Pancreas (tissue), 10 donors: ENCODE measurements at regions not wholly inside any gene's neighbourhood (a gene's known extent, or its start where the extent isn't known, plus 50 kb on each side); places are given as distances from the start of the nearest gene placed in this dataset.

Experiments used
- ATAC-seq, 4 donors: fragments of 200-7000 bp; cut with Tn5 transposase; one replicate each; pipeline versions ENCODE4 v1.8.0 to v1.9.1; 2020; ENCODE audit warnings: mild to moderate bottlenecking in 4 of 4, moderate library complexity in 4 of 4
- DNase-seq, 6 donors: peaks; one replicate each; pipeline ENCODE4 v3.0.0-alpha.2; 2020
- FAIRE-seq: peaks from 2 replicates; lab custom pipeline; 2012; peaks lifted over from hg19 to GRCh38; lab: Jason Lieb, UNC
- H3K27ac ChIP-seq, 4 donors: fragments of 200-600 bp; sonication (generic); 1 replicate in 3 of 4; 2 replicates in 1 of 4; pipeline versions ENCODE4 v1.5.0 to v1.8.0; 2020
- H3K27me3 ChIP-seq, 4 donors: fragments of 200-600 bp; one replicate each; pipeline ENCODE4 v1.8.0; 2021
- H3K36me3 ChIP-seq, 3 donors: fragments of 200-600 bp; sonication (generic) in 1 of 3; one replicate each; pipeline versions ENCODE4 v1.5.0 to v1.8.0; 2020 to 2021
- H3K4me1 ChIP-seq, 3 donors: fragments of 200-600 bp; one replicate each; pipeline ENCODE4 v1.8.0; 2021
- H3K4me3 ChIP-seq, 4 donors: fragments of 200-600 bp; sonication (generic) in 2 of 4; one replicate each; pipeline versions ENCODE4 v1.5.0 to v1.8.0; 2020 to 2021
- H3K9me3 ChIP-seq, 4 donors: fragments of 200-600 bp; one replicate each; pipeline ENCODE4 v1.8.0; 2021
- CTCF ChIP-seq, 4 donors: fragments of 200-600 bp; sonication (generic) in 3 of 4; IDR thresholded peaks; one replicate each; pipeline versions ENCODE4 v1.5.0 to v1.8.0; 2021; ENCODE audit warnings: antibody characterized with exemption in 4 of 4
- WGBS, 2 donors: extraction: QIAGEN DNeasy Blood & Tissue Kit; methylation state at CpG; one replicate each; pipeline ENCODE4 v1.1.7; 2013; 5-methylcytosine and 5-hydroxymethylcytosine counted together
- intact Hi-C, 3 donors: fragments of 100-400 bp; cut with DNase I; formaldehyde crosslinking; loops; one replicate each; pipeline versions ENCODE4 v1.11.1 to v1.14.2; 2022
- donor health status: healthy with polysubstance abuse.
- donor health status: DM: no; HTN: no; CAD: no; lungs with moderate emphysema.
- donor health status: DM: no; HTN: no; CAD: no.
- donor health status: control.
- donor health status: control.
- donor health status: Bipolar disorder and iron deficiency.
- donor health status: DM: yes; HTN: yes; CAD: no.
- donor health status: DM: no; HTN: no; CAD: no.
- donor health status: DM: no; HTN: no; CAD: no.
- donor health status: DM: yes; HTN: yes; CAD: no.

DNA sequence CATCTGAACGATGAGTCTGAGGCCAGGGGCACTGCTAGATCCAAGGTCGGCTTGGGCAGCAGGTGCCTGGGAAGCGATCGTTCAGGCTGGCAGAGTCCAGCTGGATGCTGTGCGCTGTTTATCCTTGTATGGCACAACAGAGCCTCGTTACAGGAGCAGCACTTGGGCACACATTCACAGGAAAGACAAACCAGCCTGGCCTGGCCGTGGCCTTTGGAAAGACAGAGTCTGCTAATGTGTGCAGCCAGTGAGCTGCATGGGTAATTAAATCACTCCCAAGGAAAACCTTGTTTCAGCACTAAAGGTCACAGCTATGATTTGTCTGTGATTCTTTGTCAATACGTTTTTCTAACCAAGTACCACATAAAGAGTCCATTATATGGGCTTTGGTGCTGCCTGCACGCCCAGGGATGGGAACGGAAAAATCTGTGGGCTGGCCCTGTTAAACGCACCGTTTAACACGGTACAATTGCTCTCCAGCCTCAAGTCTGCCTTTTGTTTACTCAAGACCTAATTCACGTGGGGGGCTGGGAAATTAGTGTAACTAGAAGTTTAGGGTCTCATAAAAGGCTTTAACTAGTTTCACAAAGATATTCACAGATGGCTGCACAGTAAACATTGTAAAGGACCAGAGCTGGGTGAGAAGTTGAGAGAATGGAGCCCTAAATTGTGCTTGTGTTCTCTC, 509.3 kb downstream of the KDM4C start:
- peaks cover 0 to 5% (median 2%) of the 10 kb centered on the region in 4 donors for H3K27me3 ChIP-seq
- H3K4me3 ChIP-seq: no peak overlapping the region
- no peaks in the 10 kb centered on the region for H3K4me1 ChIP-seq
- TF ChIP-seq CTCF (IDR thresholded peaks at IDR 0.05): no peak
- H3K9me3 ChIP-seq: no peaks in the 10 kb centered on the region
- no peaks in the 10 kb centered on the region for H3K36me3 ChIP-seq
- 37 to 39% methylated on average over 14 of the region's 14 CpGs for whole genome bisulfite sequencing, 2 donors
- ATAC-seq (peak in 2 of 4 donors; percentile 45 to 52), FAIRE-seq (no peak), DNase-seq (no peak)
- no peak overlapping the region for H3K27ac ChIP-seq
- intact Hi-C loops: no loop called here

DNA sequence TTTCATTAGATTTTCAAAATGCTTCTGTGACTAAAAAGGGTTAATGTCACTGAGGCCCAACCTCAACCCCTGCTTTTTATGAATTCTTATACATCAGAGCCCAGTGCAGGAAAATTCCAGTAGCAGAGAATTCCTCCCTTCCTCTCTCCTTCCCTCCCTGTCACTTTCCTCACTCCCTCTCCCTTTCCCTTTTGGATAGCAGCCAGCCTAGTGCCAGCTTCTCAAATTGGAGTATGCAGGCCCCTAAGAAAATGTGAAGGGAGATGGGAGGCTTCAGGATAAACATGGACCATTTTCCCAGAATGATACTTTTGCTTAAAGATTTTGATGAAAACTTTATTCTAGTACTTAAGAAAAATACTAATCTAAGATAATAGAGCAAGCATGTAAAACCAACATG, 507.4 kb downstream of the KDM4C start:
- Histone ChIP-seq H3K27ac (no peak overlapping the region), H3K4me3 (no peak overlapping the region), H3K36me3 (no peaks in the 10 kb centered on the region), H3K9me3 (no peaks in the 10 kb centered on the region), H3K4me1 (no peaks in the 10 kb centered on the region), H3K27me3 (peaks cover 0 to 5% (median 2%) of the 10 kb centered on the region in 4 donors)
- TF ChIP-seq CTCF (IDR thresholded peaks at IDR 0.05): no peak
- no peak for DNase-seq
- FAIRE-seq: no peak
- intact Hi-C loops: no loop called here
- no peak for ATAC-seq

DNA sequence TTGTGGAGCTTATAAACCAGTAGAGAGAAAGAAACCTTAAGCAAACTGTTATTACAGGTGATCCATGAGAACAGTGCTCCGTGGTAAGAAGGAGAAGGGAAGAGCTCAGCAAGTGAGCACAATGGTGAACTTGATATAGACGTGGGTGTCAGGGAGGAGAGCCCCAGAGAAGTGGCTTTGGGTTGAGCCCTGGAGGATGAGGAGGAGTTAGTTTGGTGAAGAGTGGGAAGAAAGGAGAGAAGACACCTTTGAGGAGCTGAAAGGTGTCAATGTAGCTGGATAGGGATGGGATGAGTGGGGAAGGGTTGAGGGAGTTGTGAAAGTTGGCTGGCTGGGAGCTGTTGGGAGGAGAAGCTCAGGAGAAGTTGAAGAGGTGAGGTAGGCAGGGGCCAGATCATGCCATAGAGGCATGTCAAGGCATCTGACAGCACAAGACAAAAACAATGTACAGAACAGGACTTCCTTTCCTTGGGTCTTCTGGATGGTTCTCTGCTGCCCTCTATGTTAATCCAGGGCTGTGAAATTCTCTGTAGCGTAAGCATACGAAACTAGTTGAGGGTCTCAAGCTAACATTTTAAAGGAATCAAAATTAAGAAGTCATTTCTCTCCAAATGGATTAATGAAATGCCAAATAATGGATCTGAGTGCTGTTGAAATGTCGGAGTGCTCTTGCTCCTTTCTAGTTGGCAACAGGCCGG, 501.9 kb downstream of the KDM4C start:
- intact Hi-C loops: no loop called here
- ATAC-seq (no peak), FAIRE-seq (no peak), DNase-seq (no peak)
- no peak for TF ChIP-seq CTCF (IDR thresholded peaks at IDR 0.05)
- no peak overlapping the region for H3K4me3 ChIP-seq
- no peaks in the 10 kb centered on the region for H3K36me3 ChIP-seq
- no peak overlapping the region for H3K27ac ChIP-seq
- no peaks in the 10 kb centered on the region for H3K9me3 ChIP-seq
- H3K4me1 ChIP-seq: no peaks in the 10 kb centered on the region
- WGBS, 2 donors: 63 to 70% methylated on average over 6 of the region's 6 CpGs
- H3K27me3 ChIP-seq: peaks cover 0 to 5% (median 2%) of the 10 kb centered on the region in 4 donors

DNA sequence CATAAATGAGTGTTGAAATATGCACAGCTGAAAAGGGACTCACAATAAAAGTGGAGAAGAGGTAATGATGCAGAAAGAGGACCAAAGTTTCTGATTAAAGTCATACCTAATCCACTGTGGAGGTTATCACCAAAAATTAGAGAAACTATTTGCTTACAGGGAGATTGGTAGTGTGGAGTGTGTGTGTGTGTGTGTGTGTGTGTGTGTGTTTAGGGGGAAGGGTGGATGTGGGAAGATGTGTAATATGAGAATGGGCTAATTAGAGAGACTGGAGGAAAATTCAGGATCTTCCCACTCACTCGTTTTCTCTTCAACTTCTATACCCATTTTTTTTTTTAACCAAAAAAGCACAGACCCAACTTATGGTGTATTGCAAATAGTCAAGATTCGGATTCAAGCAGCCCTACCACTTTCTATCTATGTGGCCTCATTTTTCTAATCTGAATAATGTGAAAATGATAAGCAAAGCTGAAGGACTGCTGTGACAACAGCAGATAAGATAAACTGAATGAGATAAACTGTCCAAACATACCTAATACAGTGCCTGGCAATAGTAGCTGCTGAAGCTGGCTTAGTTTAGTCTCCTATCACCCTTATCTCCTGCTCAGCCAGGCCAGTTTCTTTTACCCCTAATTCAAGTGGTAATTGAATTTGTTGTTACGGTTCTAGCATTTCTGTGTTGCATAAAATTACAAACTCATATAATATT, 501.1 kb downstream of the KDM4C start:
- WGBS, 2 donors: 16 to 21% methylated on average over 3 of the region's 3 CpGs
- H3K27ac ChIP-seq: no peak overlapping the region
- intact Hi-C loops: no loop called here
- peaks cover 0 to 5% (median 2%) of the 10 kb centered on the region in 4 donors for H3K27me3 ChIP-seq
- ATAC-seq (peak in 2 of 4 donors; percentile 32 to 44), FAIRE-seq (no peak), DNase-seq (no peak)
- H3K4me3 ChIP-seq: no peak overlapping the region
- no peaks in the 10 kb centered on the region for H3K4me1 ChIP-seq
- no peak for TF ChIP-seq CTCF (IDR thresholded peaks at IDR 0.05)
- no peaks in the 10 kb centered on the region for H3K9me3 ChIP-seq
- H3K36me3 ChIP-seq: no peaks in the 10 kb centered on the region
